Adrenal gland (tissue), 9 donors: ENCODE measurements at regions not wholly inside any gene's neighbourhood (a gene's known extent, or its start where the extent isn't known, plus 50 kb on each side); places are given as distances from the start of the nearest gene placed in this dataset.

ENCODE experiments used
- DNase-seq, 7 donors: peaks; one replicate each; pipeline ENCODE4 v3.0.0-alpha.2; 2019 to 2020
- H3K27ac ChIP-seq, 5 donors: fragments of 200-600 bp; sonication (generic) in 4 of 5; 1 replicate in 3 of 5; 2 replicates in 2 of 5; pipeline versions ENCODE4 v1.5.1 to v1.8.0; 2016 to 2020; ENCODE audit warnings: mild to moderate bottlenecking in 1 of 5
- H3K27me3 ChIP-seq: fragments of 200-600 bp; 2 replicates; pipeline ENCODE4 v1.8.0; 2021
- H3K36me3 ChIP-seq, 2 donors: fragments of 200-600 bp; replicated peaks in 1 of 2; 1 replicate in 1 of 2; 2 replicates in 1 of 2; pipeline versions ENCODE4 v1.5.1 to v1.8.0; 2018 to 2022
- H3K4me1 ChIP-seq, 2 donors: fragments of 200-600 bp; replicated peaks in 1 of 2; 1 replicate in 1 of 2; 2 replicates in 1 of 2; pipeline versions ENCODE4 v1.5.1 to v1.8.0; 2018 to 2021
- H3K4me3 ChIP-seq, 4 donors: fragments of 200-600 bp; sonication (generic) in 3 of 4; one replicate each; pipeline ENCODE4 v1.5.1; 2016 to 2018
- H3K9me3 ChIP-seq, 3 donors: fragments of 200-600 bp; sonication (generic) in 1 of 3; replicated peaks in 1 of 3; 1 replicate in 2 of 3; 2 replicates in 1 of 3; pipeline versions ENCODE4 v1.5.1 to v1.8.0; 2016 to 2021
- POLR2A ChIP-seq, 2 donors: fragments of 450-650 bp; IDR thresholded peaks; one replicate each; pipeline ENCODE4 v1.6.1; 2017; ENCODE audit warnings: antibody characterized with exemption in 2 of 2, mild to moderate bottlenecking in 2 of 2, moderate library complexity in 1 of 2
- WGBS, 4 donors: extraction: QIAGEN DNeasy Blood & Tissue Kit in 2 of 4; methylation state at CpG; one replicate each; pipeline versions ENCODE4 v1.1.5 to v1.1.7; 2013 to 2017; 5-methylcytosine and 5-hydroxymethylcytosine counted together
- intact Hi-C, 2 donors: fragments of 100-400 bp; cut with DNase I; formaldehyde crosslinking; loops; one replicate each; pipeline versions ENCODE4 v1.14.1 to v1.15.0; 2022 to 2023
- TF ChIP-seq, protein P1 (sequence below), 6 experiments: fragments of 450-650 bp in 4 of 6; fragments of 200-600 bp in 2 of 6; sonication (generic) in 1 of 6; IDR thresholded peaks; 1 replicate in 5 of 6; 2 replicates in 1 of 6; pipeline versions ENCODE4 v1.5.1 to v1.8.0; 2016 to 2021; ENCODE audit warnings: antibody characterized with exemption in 6 of 6, mild to moderate bottlenecking in 2 of 6, moderate library complexity in 1 of 6
- donor health status: healthy with polysubstance abuse.
- donor health status: Bipolar disorder and iron deficiency.
- donor health status: DM: yes; HTN: yes; CAD: no.
- donor health status: DM: no; HTN: no; CAD: no.
- donor health status: DM: no; HTN: no; CAD: no.

DNA sequence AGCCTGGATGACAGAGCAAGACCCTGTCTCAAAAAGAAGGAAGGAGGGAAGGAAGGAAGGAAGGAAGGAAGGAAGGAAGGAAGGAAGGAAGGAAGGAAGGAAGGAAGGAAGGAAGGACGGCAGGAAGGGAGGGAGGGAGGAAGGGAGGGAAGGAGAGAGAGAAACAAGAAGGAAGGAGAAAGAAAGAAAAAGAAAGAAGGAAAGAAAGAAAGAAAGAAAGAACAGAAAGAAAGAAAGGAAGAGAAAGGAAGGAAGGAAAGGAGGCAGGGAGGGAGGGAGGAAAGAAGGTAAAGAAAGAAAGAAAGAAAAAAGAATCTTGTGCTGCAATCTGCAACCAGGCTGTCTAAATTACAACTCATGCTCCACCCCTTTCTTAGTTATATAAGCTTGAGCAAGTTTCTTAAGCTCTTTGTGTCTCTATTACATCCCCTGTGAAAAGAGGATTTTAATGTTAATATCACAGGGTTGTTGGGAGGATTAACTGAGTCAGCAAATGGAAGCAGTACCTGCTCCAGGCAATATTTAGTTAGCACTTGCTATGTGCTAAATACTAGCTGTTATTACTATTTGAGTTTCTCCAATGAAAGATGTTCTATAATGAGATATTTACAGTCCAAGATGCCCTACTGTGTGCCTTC, 917.9 kb upstream of the AUTS2 start:
- no peak for DNase-seq
- no peak for TF ChIP-seq POLR2A (IDR thresholded peaks at IDR 0.05)
- TF ChIP-seq, protein P1, sequence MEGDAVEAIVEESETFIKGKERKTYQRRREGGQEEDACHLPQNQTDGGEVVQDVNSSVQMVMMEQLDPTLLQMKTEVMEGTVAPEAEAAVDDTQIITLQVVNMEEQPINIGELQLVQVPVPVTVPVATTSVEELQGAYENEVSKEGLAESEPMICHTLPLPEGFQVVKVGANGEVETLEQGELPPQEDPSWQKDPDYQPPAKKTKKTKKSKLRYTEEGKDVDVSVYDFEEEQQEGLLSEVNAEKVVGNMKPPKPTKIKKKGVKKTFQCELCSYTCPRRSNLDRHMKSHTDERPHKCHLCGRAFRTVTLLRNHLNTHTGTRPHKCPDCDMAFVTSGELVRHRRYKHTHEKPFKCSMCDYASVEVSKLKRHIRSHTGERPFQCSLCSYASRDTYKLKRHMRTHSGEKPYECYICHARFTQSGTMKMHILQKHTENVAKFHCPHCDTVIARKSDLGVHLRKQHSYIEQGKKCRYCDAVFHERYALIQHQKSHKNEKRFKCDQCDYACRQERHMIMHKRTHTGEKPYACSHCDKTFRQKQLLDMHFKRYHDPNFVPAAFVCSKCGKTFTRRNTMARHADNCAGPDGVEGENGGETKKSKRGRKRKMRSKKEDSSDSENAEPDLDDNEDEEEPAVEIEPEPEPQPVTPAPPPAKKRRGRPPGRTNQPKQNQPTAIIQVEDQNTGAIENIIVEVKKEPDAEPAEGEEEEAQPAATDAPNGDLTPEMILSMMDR (IDR thresholded peaks at IDR 0.05) = no peak
- Histone ChIP-seq H3K4me1 (no peaks in the 10 kb centered on the region), H3K36me3 (no peaks in the 10 kb centered on the region), H3K27ac (no peak overlapping the region), H3K27me3 (no peaks in the 10 kb centered on the region), H3K9me3 (no peaks in the 10 kb centered on the region), H3K4me3 (no peak overlapping the region)
- intact Hi-C loops = no loop called here
- 67 to 94% (median 73%) methylated on average over 1 of the region's 1 CpG for WGBS, 4 donors

DNA sequence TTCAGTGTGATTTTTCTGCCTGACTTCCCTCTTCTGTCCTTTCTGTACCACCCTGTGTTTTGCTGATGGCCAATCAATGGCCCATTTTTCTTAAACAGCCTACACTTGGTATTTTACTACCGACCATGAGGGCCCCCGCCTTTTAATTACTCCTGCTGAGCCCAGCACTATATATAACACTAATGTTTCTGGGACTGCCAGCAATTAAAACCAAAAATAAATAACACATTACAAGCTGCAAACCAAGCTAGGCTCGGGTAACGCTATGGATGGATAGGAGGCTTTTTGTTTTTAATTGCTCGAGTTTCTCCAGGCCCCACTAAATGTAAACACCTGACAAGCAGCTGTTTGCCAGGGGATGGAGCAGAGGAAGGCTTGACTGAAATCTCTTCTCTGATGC, 915.4 kb upstream of the AUTS2 start:
- no peaks in the 10 kb centered on the region for H3K27me3 ChIP-seq
- intact Hi-C loops = no loop called here
- WGBS, 4 donors = 61 to 80% (median 69%) methylated on average over 5 of the region's 5 CpGs
- TF ChIP-seq, protein P1 (IDR thresholded peaks at IDR 0.05) = no peak
- TF ChIP-seq POLR2A (IDR thresholded peaks at IDR 0.05) = no peak
- DNase-seq = no peak
- H3K9me3 ChIP-seq = no peaks in the 10 kb centered on the region
- no peak overlapping the region for H3K4me3 ChIP-seq
- H3K4me1 ChIP-seq = no peaks in the 10 kb centered on the region
- H3K27ac ChIP-seq = no peak overlapping the region
- H3K36me3 ChIP-seq = no peaks in the 10 kb centered on the region

DNA sequence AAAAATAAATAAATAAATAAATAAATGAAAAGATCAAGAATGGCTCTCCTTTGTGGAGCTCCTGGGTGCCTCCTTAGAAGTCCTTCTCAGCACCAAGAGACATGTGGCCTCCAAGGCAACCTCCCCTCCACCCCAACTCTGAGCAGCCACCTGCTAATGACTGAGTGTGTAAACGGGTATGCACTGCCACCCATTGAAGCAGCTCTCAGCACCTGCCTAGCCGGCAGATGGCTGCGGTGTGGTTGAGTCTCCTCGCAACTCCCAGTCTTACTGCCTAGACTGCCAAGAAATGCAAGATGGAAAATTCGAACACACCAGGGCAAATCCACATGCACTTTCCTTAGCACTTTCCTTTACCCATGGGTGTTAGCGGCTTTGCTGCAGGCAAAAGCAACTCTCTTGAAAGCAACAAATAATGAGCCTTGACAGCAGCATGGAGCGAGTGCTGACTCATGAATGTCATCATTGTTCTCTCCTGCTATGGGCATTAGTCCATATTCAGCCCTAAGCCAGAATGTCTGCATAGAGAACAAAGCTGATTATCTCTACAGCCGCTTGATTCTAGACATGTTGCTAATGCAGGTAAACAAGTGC, 913.9 kb upstream of the AUTS2 start:
- H3K27ac ChIP-seq = no peak overlapping the region
- no peak for DNase-seq
- H3K27me3 ChIP-seq = no peaks in the 10 kb centered on the region
- no peak for TF ChIP-seq POLR2A (IDR thresholded peaks at IDR 0.05)
- no peaks in the 10 kb centered on the region for H3K36me3 ChIP-seq
- no peak overlapping the region for H3K4me3 ChIP-seq
- 72 to 87% (median 83%) methylated on average over 5 to 8 of the region's 8 CpGs for WGBS, 4 donors
- H3K9me3 ChIP-seq = no peaks in the 10 kb centered on the region
- intact Hi-C loops = no loop called here
- no peaks in the 10 kb centered on the region for H3K4me1 ChIP-seq

GRCh38 chr7:68684996-68685395, 913.3 kb upstream of the AUTS2 start:
- Histone ChIP-seq H3K36me3 (no peaks in the 10 kb centered on the region), H3K9me3 (no peaks in the 10 kb centered on the region), H3K27me3 (no peaks in the 10 kb centered on the region), H3K27ac (no peak overlapping the region), H3K4me3 (no peak overlapping the region), H3K4me1 (no peaks in the 10 kb centered on the region)
- TF ChIP-seq POLR2A (IDR thresholded peaks at IDR 0.05) = no peak
- TF ChIP-seq, protein P1 (IDR thresholded peaks at IDR 0.05) = no peak
- intact Hi-C loops = no loop called here
- WGBS, 4 donors = 90 to 94% (median 92%) methylated on average over 7 of the region's 7 CpGs
- no peak for DNase-seq
